Astrocyte (in vitro differentiated cells and primary cell): ENCODE measurements at regions not wholly inside any gene's neighbourhood (a gene's known extent, or its start where the extent isn't known, plus 50 kb on each side); places are given as distances from the start of the nearest gene placed in this dataset.

Experiments used
- CTCF ChIP-seq: IDR thresholded peaks from 2 replicates; pipeline ENCODE4 v1.5.1; 2011; ENCODE audit warnings: low read depth, mild to moderate bottlenecking, inconsistent platforms, low read length, moderate library complexity; ENCODE audit not compliant: insufficient read depth
- EZH2 ChIP-seq: IDR thresholded peaks from 2 replicates; pipeline ENCODE4 v1.6.1; 2012; ENCODE audit warnings: mild to moderate bottlenecking, low read length, inconsistent platforms; ENCODE audit not compliant: insufficient read depth

- TF ChIP-seq CTCF (no peak), EZH2 (no peak)
Observed at GRCh38 chr4:156642161-156642560, 329.4 kb downstream of the PDGFC start.
